ENCODE measurements at regions not wholly inside any gene's neighbourhood (a gene's known extent, or its start where the extent isn't known, plus 50 kb on each side); places are given as distances from the start of the nearest gene placed in this dataset.
"Not testable (repeated sequence)": the region's sequence is repeated elsewhere in the genome, so short reads cannot be mapped to it uniquely, and the experiment has no call there.

DNA sequence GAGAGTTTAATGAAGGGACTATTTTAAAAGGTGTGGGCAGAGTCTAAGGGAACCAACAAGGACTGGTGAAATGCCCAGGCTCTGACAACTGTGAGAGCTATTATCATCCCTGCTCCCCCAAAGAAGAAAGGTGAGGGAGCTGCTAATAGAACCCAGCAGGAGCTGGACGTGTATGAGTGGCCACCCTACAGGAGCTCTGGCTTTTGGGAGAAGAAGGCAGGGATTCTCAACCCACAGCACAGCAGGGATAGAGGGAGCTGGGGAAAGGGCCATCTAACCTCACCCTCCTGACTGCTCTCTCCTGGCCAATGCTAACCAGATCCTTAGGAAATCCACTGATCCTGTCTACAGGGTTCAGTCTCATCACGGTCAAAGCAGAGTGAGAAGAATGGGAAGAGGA is 57.1 kb downstream of the GRIN2B start:
- Mint-ChIP-seq H3K27me3 (peaks cover 14% of the 10 kb centered on the region), H3K27ac (no peak overlapping the region), H3K4me3 (no peak overlapping the region), H3K36me3 (no peaks in the 10 kb centered on the region), H3K9me3 (no peaks in the 10 kb centered on the region), H3K4me1 (no peaks in the 10 kb centered on the region)
- DNase-seq = no peak

DNA sequence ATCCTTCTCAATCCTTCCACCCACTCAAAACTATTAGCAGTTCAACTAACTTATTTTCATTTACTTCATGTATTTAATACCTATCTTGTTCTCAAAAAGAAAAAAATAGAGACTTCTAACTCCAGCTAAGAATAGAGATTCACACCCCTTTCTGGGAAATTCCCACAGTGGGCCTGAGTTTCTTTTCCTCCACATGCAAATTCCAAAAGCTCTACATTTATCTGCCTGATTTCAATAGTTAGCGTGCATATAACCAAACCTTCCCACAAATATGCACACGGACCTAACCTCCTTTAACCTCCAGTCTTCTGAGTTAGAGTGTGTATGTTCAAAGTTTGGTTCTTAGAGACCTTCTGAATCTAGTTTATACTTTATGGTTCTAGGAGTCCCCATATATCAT is 62.5 kb downstream of the GRIN2B start:
- Mint-ChIP-seq H3K27me3 (peaks cover 3% of the 10 kb centered on the region), H3K27ac (no peak overlapping the region), H3K9me3 (no peaks in the 10 kb centered on the region)

DNA sequence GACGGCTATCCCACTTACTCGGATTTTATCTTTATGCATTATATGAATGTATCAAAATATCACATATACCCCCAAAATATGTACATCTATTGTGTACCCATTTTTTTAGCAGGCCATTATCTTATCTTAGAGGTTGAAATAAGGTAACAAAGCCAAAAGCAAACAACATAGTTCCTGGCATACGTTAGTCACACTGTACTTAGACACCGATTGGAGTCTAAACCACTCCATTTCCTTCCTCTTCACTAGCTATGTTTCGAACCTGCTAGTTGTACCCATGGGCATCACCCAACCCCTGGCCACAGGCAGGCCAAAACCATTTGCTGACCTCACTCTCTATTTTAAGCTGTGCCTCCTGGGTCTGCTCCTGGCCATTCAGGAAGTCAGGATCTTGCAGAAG is 66.3 kb downstream of the GRIN2B start:
- Mint-ChIP-seq H3K27ac (no peak overlapping the region), H3K9me3 (peaks cover 2% of the 10 kb centered on the region), H3K27me3 (peaks cover 5% of the 10 kb centered on the region), H3K4me3 (no peak overlapping the region), H3K4me1 (no peaks in the 10 kb centered on the region), H3K36me3 (no peaks in the 10 kb centered on the region)
- DNase-seq = no peak

More for the DNA sequence above, 62.5 kb downstream of the GRIN2B start:
- no peak for DNase-seq
- H3K36me3 Mint-ChIP-seq = no peaks in the 10 kb centered on the region
- H3K4me1 Mint-ChIP-seq = no peaks in the 10 kb centered on the region
- no peak overlapping the region for H3K4me3 Mint-ChIP-seq

DNA sequence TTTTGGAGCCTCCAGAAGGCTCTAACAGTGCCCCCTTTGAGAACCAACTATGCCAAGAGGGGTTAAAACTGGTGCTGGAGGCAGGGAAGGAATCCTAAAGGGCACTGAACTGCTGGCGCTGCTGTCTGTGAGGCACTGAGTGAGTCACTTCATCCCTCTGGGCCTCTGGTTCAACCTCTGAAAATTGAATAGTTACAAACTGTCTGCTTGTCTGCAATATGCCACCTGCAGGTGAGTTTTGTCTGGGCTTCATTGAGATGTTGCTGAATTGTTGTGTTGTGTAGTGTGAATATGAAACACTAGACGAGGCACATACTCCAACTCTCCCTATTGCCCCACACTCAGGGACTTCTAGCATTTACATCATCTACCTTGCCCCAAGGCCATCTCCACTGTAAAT is 68.0 kb downstream of the GRIN2B start:
- Mint-ChIP-seq H3K36me3 (no peaks in the 10 kb centered on the region), H3K4me1 (no peaks in the 10 kb centered on the region), H3K27me3 (peaks cover 5% of the 10 kb centered on the region), H3K9me3 (peaks cover 2% of the 10 kb centered on the region), H3K27ac (no peak overlapping the region), H3K4me3 (no peak overlapping the region)
- DNase-seq = no peak

DNA sequence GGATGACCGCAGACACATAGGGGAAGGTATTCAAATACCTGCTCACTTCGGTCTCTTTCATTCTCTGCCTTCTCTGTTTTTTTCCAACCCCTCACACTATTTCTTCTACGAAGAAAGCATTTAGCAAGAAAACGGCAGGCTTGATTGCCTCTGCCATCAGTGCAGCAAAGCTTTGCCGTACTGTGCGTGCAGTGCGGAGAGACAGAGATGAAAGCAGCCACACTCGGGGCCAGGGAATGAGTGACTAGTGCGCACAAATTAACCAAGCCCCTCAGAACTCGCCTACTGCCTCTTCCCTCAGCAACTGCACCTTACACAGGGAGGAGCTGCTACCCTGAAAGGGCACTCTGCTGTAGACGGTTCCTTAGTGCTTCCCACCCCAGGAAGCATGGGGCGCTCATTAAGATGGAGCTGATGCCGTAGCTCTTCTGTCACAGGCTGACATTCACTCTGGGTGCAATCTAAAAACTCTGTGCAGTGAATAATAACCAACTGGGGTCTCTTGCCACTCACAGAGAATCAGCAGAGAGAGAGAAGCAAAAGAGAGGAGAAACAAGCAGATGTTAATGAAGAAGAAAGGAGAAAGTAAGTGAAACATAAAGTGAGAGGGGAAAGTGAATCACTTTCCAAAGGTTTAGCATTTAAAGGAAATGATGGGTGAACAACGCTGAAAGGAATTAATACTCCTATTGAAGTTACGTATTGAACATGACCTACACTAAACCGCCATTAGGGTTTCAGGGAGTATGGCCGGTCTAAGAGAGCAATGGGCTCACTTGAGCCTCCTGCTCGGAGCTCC is 69.4 kb downstream of the GRIN2B start:
- no peak for DNase-seq
- peaks cover 5% of the 10 kb centered on the region for H3K27me3 Mint-ChIP-seq
- no peaks in the 10 kb centered on the region for H3K4me1 Mint-ChIP-seq
- no peak overlapping the region for H3K4me3 Mint-ChIP-seq
- H3K9me3 Mint-ChIP-seq = peaks cover 2% of the 10 kb centered on the region
- H3K36me3 Mint-ChIP-seq = no peaks in the 10 kb centered on the region
- no peak overlapping the region for H3K27ac Mint-ChIP-seq

DNA sequence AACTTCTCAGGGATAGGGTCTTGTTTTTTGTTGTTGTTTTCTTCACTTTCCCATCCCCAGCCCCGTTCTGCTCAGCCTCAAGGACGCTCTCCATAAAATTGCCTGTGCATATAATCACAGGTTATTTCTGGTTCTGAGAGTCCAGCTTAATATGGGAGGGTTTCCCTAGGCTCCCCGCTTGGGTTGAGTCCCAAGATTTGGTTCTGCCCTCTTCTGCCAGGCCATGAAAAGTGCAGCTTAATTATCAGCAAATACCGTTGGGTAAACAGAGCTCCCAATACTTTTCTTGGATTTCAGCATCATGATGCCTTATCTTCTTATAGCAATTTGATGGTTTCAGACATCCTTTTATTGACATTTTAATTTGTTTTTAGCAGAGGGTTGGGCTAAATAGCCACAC is 75.6 kb downstream of the GRIN2B start:
- H3K36me3 Mint-ChIP-seq = no peaks in the 10 kb centered on the region
- no peaks in the 10 kb centered on the region for H3K27me3 Mint-ChIP-seq
- no peak overlapping the region for H3K4me3 Mint-ChIP-seq
- no peak overlapping the region for H3K27ac Mint-ChIP-seq
- H3K4me1 Mint-ChIP-seq = no peaks in the 10 kb centered on the region
- peaks cover 4% of the 10 kb centered on the region for H3K9me3 Mint-ChIP-seq
- no peak for DNase-seq

DNA sequence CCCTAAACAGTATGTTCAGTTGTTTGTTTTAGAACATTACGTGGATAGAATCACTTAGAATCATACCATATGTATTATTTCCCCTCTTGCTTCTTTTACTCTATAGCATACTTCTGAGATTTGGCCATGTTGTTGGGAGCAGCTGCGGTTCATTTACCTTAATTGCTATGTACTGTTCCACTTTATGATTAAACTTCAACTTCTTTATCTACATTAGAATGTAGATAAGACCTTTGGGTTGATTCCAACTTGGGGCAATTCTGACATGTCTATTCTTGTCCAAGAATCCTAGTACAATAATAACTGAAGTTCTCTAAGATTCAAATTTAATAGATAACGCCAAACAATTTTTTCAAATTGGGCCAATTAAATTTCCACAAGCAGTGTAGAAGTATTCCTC is 80.7 kb downstream of the GRIN2B start:
- H3K27ac Mint-ChIP-seq = no peak overlapping the region
- H3K9me3 Mint-ChIP-seq = peaks cover 4% of the 10 kb centered on the region
- H3K4me1 Mint-ChIP-seq = no peaks in the 10 kb centered on the region
- no peak for DNase-seq
- H3K4me3 Mint-ChIP-seq = no peak overlapping the region
- H3K27me3 Mint-ChIP-seq = peaks cover 3% of the 10 kb centered on the region
- H3K36me3 Mint-ChIP-seq = no peaks in the 10 kb centered on the region

DNA sequence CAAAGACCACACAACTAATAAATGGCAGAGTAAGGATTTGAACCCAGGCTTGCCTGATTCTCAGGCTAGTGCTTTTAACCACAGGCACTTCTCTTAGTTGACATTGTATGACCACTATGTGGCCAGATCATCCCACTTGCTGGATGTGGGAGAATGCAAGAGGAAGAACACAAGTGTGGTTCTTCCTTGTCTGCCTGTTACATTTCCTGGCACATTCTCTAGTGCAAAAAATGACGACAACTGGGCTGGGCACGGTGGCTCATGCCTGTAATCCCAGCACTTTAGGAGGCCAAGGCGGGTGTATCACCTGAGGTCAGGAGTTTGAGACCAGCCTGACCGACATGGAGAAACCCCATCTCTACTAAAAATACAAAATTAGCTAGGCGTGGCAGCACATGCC is 83.0 kb downstream of the GRIN2B start:
- not testable (repeated sequence) for H3K9me3 Mint-ChIP-seq, H3K4me1 Mint-ChIP-seq, H3K27ac Mint-ChIP-seq, H3K27me3 Mint-ChIP-seq, H3K36me3 Mint-ChIP-seq, H3K4me3 Mint-ChIP-seq, DNase-seq

DNA sequence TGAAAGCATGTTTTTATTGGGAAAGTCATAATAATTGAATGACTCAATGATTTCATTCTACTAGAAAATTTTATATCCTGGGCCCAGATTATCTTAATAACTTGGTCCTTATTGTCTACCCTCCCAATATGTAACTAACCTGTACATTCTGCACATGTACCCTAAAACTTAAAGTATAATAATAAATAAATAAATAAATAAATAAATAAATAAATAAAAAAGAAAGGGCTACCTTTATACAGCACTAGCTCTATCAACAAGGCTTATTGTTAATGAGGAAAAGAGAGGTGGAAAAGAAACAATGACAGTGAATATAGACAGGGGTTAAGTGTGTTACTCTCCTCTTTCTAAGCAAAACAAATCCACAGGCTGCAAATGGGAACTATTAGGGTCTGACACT is 83.6 kb downstream of the GRIN2B start:
- no peak overlapping the region for H3K4me3 Mint-ChIP-seq
- peaks cover 8% of the 10 kb centered on the region for H3K27me3 Mint-ChIP-seq
- H3K4me1 Mint-ChIP-seq = no peaks in the 10 kb centered on the region
- no peaks in the 10 kb centered on the region for H3K36me3 Mint-ChIP-seq
- no peaks in the 10 kb centered on the region for H3K9me3 Mint-ChIP-seq
- no peak overlapping the region for H3K27ac Mint-ChIP-seq
- DNase-seq = no peak

DNA sequence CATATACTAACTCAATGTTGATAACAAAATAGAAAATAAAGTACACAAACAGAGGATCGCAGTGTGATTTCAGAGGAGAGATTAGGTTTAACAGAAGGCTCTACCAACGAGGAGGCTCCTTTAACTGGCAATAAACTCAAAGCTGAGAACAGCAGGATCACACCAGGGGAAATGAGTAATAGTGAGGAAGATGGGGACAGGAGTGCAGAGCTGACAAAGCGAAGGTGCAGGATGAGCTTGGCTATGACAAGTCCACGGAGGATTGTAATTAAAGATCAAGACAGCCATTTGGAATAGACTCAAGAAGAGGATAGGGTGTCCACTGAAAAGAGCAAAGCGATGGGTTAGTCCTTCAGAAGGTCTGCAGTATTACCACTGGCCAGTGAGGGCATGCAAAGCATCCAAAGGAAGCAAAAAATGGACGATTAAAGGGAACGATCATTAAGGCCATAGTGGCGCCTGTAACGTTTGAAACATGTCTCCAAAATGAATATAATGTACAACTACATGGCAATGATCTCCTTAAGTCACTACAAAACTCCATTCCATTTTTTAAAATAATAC is 85.3 kb downstream of the GRIN2B start:
- H3K27ac Mint-ChIP-seq = no peak overlapping the region
- no peaks in the 10 kb centered on the region for H3K9me3 Mint-ChIP-seq
- no peak overlapping the region for H3K4me3 Mint-ChIP-seq

DNA sequence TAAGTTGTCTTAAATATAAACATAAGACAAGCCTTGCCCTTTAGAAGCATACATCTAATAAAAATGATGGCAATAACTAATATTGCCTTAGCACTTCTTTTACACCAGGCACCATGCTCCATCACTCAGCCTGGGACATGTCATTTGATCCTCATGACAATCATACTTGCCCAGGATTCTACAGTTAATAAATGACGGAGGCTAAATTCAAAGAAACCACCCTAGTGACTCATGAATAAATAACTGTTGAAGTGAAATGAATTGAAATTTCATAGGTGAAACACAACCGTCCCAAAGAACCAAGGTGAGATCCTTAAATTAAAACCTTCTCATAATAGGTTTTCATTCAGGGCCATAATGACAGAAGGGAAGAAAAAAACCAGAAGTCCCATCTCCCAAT is 89.5 kb downstream of the GRIN2B start:
- Mint-ChIP-seq H3K27me3 (peaks cover 16% of the 10 kb centered on the region), H3K27ac (no peak overlapping the region), H3K9me3 (no peaks in the 10 kb centered on the region), H3K4me3 (no peak overlapping the region), H3K36me3 (no peaks in the 10 kb centered on the region), H3K4me1 (no peaks in the 10 kb centered on the region)
- DNase-seq = no peak

More for the DNA sequence above, 85.3 kb downstream of the GRIN2B start:
- no peak for DNase-seq
- Mint-ChIP-seq H3K27me3 (peaks cover 13% of the 10 kb centered on the region), H3K4me1 (no peaks in the 10 kb centered on the region), H3K36me3 (no peaks in the 10 kb centered on the region)

DNA sequence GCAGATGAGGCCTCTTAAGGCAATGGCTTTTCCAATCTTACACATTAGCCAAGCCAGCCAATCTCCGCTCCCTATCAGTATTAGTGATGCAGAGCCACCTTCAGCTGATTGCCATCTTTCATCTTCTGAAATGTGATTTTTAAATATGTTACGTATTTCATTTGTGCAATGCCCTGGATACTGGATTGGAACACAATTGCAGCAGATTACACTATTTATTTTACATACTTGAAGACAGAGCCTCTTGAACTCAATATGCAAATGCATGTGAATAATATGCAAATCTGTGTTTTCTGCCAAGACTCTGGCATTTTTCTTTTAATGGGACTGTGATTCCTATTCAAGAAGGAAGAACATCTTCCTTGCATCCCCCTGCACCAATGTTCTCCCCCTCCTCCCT is 90.5 kb downstream of the GRIN2B start:
- Mint-ChIP-seq H3K4me1 (no peaks in the 10 kb centered on the region), H3K36me3 (no peaks in the 10 kb centered on the region), H3K9me3 (no peaks in the 10 kb centered on the region), H3K4me3 (no peak overlapping the region), H3K27me3 (peaks cover 16% of the 10 kb centered on the region), H3K27ac (no peak overlapping the region)
- DNase-seq = no peak

DNA sequence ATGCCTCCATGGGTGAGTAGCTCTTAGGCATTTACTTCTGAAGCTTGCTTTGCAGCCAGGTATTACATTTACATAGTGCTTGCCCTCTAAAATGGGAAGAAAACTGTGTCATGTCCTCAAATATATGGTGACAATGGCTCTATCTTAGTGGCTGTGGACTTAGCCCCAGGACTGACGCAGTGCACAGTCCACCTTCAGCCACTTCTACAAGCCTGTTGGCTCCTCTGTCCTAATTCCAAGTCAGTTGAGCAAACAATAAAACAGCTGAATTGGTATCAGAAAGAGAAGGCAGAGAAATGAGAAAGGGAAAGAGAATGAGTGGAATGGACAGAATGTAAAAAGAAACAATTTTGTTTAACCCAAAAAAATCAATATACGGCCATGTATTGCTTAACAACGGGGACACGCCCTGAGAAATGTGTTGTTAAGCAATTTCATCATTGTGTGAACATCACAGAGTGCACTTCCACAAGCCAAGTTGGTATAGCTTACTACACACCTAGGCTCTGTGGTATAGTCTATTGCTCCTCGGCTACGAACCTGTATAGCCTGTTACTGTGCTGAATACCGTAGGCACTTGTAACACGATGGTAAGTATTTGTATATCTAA is 93.5 kb downstream of the GRIN2B start:
- H3K9me3 Mint-ChIP-seq = no peaks in the 10 kb centered on the region
- H3K4me1 Mint-ChIP-seq = no peaks in the 10 kb centered on the region
- H3K27ac Mint-ChIP-seq = no peak overlapping the region
- H3K36me3 Mint-ChIP-seq = no peaks in the 10 kb centered on the region
- peaks cover 15% of the 10 kb centered on the region for H3K27me3 Mint-ChIP-seq
- DNase-seq = no peak
- no peak overlapping the region for H3K4me3 Mint-ChIP-seq

DNA sequence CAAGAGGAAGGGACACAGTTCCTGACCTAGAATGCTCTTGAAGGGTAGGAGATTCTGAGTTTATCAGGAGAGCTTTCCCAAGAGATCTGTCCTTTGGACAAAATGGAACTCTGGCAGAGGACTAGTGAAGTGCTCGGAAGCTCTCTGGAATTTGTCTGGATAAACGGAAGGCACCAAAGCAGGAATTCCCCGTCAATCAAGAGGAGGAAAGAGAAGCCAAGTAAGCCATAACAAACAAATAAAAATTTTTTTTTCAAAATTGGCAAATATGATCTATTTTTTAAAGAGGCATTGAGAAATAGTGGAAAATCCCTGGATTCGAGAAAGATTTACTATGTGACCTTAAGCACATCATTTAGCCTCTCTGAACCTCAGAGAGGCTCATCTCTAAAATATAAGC is 99.2 kb downstream of the GRIN2B start:
- Mint-ChIP-seq H3K4me1 (no peaks in the 10 kb centered on the region), H3K36me3 (no peaks in the 10 kb centered on the region)

DNA sequence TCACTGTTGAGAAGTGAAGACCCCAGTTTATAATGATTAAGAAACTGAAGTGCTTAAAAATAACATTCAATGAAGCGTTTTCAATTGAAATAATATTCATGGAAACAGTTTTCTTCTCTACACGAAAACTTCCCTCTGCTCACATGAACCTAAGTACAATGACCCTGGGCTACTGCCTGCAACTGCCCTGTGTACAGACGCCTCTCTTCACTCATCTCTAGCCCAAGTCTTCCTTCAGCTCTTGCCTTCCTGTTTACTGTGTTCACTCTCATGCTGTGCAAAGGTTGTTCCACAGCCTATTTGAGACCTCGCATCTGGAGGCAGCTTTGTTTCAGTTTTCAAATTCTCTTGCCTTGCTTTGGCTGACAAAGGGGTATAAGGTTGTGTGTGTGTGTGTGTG is 100.8 kb downstream of the GRIN2B start:
- DNase-seq = no peak
- no peak overlapping the region for H3K4me3 Mint-ChIP-seq
- no peaks in the 10 kb centered on the region for H3K9me3 Mint-ChIP-seq
- no peaks in the 10 kb centered on the region for H3K36me3 Mint-ChIP-seq
- no peak overlapping the region for H3K27ac Mint-ChIP-seq
- peaks cover 4% of the 10 kb centered on the region for H3K27me3 Mint-ChIP-seq
- no peaks in the 10 kb centered on the region for H3K4me1 Mint-ChIP-seq

More for the DNA sequence above, 99.2 kb downstream of the GRIN2B start:
- Mint-ChIP-seq H3K27me3 (peaks cover 4% of the 10 kb centered on the region), H3K27ac (no peak overlapping the region), H3K4me3 (no peak overlapping the region), H3K9me3 (no peaks in the 10 kb centered on the region)
- no peak for DNase-seq

DNA sequence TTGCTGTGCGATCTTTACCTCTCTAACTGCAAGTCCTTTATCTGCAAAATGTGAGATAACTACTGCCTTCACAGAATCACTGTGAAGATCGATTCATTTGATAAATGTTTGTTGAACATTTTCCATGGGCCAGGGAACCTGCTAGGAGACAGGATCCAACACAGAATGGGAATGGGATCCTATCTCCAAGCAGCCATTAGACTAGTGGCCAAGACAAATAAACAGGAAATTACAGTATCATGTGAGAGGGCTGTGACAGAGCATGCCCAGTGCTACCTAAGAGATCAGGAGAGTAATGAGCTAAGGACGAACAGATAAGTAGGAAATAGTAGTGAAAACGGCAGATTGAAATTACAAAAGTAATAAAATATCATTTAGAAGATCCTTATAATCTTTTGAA is 105.7 kb downstream of the GRIN2B start:
- H3K4me1 Mint-ChIP-seq = no peaks in the 10 kb centered on the region
- no peak overlapping the region for H3K27ac Mint-ChIP-seq
- H3K9me3 Mint-ChIP-seq = no peaks in the 10 kb centered on the region
- H3K27me3 Mint-ChIP-seq = peaks cover 5% of the 10 kb centered on the region
- no peak for DNase-seq
- H3K4me3 Mint-ChIP-seq = no peak overlapping the region
- no peaks in the 10 kb centered on the region for H3K36me3 Mint-ChIP-seq

All from activated naive CD8-positive, alpha-beta T cell treated with anti-CD3 and anti-CD28 coated beads for 36 hours (primary cell).